HUDEP-2 (cell line): ENCODE measurements at regions not wholly inside any gene's neighbourhood (a gene's known extent, or its start where the extent isn't known, plus 50 kb on each side); places are given as distances from the start of the nearest gene placed in this dataset.
"Not testable (repeated sequence)": the region's sequence is repeated elsewhere in the genome, so short reads cannot be mapped to it uniquely, and the experiment has no call there.

ENCODE experiments used
- DNase-seq, 76 experiments: peaks; one replicate each; lab custom pipeline; 2025; ENCODE audit not compliant: unreplicated experiment in 76 of 76; lab: John Stamatoyannopoulos, UW

DNA sequence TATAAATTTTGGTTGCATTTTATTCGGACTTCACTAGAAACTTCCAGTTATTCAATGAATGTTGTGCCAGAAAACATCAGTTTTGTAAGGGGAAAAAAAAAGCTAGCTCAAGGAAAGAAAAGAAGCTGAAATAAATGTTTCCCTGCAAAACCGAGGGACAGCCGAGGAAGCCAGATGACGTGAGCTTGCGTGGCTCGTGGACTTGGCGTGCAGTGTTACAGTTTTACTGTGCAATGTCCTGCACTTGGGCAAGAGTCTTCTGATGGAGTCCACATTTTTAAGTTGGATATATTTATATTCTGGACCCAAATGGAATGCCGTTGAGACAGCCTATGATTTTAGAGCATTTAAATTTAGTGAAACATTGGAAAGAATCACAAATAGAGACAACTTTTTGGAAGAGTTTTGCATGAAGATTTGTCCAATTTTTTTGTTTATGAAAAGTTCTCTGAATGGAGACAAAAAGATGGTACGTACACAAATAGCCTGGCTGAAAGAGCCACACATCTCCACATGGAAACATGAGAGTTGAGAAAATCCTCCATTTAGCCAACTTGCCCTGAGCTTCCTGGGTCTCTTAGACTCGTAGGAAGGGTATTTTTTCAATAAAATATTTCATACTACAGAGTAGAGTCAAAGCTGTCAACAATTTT lies 210.5 kb downstream of the BANP start:
- not testable (repeated sequence) for DNase-seq

DNA sequence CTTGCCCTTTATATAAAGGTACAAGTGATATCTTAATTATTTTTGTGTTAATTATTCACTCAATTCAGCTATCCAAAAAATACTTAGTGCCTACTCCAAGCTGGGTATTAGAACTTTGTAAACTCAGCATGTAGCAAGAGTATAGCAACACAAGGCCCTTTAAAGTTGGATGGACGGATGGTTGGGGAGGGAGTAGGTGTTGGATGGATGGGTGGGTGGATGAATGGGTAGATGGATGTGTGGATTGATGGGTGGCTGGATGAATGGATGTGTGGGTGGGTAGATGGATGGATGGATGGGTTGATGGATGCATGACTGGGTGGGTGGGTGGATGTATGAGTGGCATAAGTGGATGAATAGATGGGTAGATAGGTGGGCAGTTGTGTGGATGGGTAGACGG lies 211.5 kb downstream of the BANP start:
- DNase-seq: not testable (repeated sequence)

DNA sequence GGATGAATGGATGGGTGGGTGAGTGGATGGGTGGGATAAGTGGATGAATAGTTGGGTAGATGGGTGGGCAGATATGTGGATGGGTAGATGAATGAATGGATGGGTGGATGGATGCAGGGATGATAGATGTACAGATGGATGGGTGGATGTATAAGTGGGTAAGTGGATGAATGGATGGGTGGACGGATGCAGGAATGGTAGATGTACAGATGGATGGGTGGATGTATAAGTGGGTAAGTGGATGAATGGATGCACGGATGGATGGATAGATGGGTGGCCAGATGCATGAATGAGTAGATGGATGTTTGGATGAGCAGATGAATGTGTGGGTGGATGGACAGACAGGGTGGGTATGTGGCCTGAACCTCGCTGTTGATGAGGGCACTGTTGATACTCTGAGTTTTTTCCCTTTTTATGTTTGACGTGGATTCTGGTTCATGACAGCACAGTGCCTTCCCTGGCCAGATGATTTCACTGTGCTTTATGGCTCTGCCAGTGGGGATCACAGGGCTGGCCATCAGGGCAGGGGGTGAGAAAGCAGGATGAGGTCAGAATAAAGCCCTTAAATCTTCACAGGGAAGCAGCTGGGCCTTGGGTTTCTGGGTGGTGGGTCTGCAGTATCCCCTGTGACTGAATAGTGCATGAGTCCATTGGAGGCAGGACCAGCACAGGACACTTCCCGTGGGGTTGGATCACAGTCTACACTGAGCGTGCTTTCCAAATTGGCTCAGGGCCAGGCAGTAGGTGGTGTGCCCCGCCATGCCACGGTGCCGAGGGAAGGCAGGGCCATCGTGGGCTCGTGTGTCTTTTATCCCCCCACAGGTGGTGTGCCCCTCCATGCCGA lies 213.2 kb downstream of the BANP start:
- DNase-seq: not testable (repeated sequence)

DNA sequence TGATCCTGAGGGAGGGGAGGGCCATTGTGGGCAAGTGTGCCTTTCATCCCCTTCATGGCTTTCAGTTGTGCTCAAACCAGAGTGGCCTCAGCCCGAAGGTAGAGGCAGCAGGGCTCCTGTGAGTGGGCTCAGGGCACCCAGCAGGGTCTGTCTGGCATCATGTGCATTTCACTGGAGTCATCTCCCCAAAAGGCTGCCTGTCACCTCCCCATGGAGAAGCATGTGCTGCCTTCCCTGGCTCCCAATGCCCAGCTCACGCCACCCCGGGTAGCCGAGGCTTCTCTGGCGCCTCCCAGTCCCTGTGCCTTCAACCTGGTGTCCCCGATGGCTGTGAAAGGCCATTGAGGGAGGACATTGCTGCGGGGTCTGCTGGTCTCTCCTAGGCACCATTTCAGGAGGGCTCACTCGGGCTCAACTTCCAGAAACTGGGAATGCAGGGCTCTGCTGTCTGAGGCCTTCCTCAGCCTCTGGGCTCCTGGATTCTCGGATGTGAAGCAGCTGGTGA lies 213.9 kb downstream of the BANP start:
- not testable (repeated sequence) for DNase-seq

DNA sequence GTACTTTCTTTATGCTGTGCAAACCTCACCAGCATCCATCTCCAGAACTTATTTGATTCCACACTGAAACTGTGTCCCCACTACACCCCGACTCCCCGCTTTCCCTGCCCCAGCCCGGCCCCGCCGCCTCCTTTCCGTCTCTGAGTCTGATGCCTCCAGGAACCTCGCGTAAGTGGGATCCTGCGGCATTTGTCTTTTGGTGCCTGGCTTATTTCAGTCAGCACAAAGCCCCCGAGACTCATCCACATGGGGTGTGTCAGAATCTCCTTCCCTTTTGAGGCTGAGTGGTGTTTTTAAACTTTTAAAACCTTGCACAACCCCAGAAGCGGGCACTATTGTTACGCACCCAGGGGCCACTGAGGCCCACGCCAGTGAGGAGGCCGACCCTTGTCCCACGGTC lies 214.4 kb downstream of the BANP start:
- DNase-seq: not testable (repeated sequence)

DNA sequence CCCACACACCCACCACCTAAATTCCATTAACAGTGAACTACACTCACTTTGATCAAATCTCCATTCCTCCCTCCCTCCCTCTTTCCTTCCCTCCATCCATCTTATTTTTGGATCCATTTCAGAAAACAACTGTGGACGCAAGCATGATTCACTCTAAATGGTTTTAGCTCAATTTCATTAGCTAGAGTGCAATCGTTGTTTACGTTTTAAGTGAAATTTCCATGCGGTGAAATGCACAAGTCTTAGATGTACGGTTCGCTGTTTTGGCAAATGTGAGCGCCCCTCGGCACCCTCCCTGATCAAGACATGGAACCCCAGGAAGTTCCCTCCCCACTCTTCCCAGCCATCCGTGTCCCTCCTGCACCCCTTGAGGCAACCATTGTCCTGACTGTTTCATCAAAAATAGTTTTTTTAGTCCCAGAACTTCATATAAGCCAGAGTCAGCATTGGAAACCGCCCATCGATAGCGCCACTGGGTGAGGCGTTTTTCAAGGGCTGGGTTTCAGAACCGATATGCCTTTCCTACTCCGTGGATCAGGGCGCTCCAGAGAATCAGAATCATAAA lies 215.1 kb downstream of the BANP start:
- not testable (repeated sequence) for DNase-seq

DNA sequence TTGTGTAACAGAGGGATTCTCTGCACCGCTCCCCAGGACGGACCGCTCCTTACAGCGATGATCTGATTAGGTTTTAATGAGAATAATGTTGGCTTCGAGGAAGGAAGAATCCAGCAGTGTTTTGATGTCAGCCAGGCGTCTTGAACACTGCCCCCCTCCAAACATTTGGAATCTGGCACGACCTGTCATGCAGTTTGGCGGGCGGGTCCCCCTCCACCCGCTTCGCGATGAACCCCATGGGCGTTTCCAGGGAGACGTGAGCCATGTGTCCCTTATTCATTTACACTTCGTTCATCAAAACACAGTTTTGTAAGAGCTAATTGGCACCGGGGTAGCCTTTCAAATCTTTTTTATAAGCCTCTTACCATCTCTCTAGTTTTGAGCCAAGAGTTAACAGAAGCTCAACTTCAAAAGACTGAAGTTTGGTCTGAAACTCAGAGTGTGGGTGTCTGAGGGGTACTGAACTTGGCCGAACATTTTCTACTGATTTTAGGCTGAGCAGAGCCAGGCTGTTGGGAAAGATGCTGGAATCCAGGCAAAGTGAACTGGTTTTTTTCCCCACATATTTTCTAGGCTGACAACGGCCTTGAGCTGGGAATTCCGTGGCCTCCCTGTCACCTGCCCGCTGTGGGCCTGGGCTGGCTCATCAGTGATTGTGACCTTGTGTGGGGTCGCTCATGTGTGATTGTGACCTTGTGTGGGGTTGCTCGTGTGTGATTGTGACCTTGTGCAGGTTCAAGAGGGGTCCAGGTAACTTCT lies 214.8 kb upstream of the ZNF469 start:
- not testable (repeated sequence) for DNase-seq

DNA sequence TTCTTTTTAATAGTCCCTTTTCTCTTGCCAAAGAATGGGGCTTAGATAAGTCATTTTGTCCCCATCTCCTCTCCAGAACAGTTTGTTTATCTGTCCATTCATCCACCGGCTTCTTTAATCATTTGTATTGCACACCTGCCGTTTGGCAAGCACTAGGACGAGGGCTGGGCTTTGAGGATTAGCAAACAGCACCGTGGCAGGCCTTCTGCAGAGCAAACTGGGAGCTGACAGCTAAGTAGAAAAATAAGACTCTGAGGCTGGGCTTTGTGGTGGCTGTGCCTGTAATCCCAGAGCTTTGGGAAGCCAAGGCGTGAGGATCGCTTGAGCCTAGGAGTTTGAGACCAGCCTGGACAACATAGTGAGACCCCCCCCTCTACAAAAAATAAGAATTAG lies 214.2 kb upstream of the ZNF469 start:
- not testable (repeated sequence) for DNase-seq

DNA sequence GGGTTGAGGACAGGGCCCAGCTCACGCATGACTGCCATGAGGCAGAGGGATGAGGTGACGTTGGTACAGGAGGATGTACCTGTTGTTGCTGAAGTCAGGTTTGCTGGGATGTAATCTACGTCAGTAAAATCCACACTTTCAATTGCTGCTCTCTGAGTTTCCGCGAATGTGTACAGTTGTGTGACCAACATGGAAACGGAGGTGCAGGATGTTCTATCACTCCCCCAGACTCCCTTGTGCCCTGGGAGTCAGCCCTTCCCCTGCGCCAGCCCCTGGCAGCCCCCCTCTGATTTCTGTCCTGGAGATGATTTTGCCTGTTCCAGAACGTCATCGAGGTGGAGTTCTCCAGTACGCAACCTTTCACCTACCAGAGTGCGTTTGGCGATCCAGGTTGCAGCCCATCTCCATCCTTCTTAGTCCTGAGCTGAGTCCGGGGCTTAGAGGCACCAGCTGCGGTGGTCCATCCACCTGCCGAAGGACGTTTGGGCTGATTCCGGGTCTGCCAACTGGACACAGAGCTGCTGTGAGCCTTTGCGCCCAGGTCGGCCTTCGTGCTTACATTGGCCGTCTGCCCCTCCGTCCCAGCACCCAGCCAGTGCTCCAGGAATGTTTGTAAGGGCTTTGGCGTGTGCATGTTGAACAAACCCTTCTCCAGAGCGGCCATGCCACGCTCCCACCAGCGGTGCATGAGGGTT lies 213.5 kb upstream of the ZNF469 start:
- DNase-seq: not testable (repeated sequence)

DNA sequence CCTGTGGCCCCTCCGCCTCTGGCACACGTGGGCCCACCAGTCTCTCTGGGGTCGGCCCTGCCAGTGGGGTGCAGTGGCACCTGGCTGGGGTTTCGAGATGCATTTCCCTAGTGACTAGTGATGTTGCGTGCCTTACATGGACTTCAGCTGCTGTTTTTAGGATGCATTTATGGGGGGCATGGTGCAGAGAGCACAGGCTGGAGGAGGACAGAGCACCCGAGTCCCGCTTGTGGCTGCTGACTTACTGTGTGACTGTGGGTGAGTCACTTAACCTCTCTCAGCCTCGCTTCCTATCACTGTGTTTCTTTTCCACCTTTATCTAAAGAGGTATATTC lies 213.0 kb upstream of the ZNF469 start:
- DNase-seq: not testable (repeated sequence)

DNA sequence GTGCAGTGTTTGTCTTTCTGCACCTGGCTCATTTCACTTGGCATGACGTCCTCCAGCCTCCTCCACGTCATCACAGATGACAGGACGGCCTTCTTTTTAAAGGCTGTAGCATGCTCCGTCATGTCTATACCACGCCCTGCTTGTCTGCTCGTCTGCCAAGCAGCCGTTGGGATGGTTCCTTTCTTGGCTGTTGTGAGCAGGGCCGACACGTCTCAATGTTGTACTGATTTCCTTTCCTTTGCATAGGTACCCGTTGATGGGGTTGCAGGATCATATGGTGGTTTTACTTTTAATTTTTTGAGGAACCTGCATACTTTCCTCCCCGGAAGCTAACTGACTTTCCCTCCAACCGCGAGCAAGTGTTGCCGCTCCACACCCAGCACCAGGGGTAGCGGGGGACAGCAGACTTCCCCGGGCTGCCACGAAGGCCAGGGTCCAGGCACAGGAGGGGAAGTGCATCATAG lies 212.2 kb upstream of the ZNF469 start:
- no peak for DNase-seq

DNA sequence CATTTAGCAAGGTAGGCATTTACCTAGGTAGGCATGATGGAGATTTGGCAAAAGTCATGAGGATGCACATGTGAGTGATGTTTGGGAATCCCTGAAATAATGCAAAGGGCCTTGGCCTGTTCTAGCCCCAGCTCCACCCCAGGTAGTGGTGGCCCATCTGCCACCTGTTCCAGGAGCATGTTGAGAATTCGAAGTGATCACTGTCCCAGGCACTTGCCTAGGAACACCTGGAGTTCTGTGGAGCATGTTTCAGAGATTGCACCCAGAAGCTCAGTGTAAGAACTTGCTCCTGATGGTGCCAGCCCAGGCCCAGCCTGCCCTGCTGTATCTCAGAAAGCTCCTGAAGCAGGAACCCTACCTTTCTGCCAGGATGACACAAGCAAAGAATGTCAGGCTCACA lies 211.6 kb upstream of the ZNF469 start:
- not testable (repeated sequence) for DNase-seq

DNA sequence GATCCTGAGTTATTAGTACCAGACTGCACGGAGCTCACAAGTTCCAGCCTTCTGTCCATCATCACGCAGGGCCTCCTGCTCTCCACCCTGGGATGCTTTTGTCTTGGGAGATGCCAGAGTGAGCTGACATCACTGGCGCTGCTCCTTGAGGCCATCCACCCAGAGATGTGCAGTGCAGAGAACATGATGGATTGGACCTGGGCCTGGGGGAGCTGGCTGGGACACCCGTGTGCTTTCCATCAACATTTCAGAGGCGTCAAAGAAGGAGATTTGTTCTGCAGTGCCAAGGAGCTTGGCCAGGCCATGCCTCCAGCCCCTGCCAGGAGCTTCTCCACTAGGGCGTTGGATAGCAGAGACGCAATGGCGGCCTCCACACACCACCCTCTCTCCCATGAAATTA lies 206.6 kb upstream of the ZNF469 start:
- DNase-seq: not testable (repeated sequence)

DNA sequence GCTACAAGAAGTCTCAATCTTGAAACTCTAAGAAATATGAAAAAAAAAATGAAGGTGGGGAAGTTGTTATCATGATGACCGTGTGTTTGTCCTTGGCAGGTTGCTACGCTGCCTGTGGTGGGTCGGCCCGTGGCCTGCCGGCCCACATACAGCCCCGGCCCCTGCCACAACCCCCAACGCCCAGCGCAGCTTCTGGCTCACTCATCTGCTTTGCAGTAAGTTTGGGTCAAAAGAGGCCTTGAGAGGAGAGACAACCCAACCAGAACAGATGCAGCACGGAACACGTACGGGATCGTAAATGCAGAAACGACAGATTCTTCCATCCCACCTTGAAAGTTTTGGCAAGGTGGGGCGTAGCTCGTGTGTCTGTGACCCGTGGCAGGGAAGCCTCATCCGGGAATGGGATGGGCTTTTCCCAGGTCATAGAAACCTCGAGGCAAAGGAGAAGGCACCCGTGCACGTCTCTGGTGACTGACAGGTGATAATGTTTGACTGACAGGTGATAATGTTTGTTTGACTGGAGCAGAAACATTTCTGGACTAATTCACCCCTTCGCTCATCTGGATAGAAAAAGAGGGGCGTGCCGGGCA lies 206.1 kb upstream of the ZNF469 start:
- not testable (repeated sequence) for DNase-seq

DNA sequence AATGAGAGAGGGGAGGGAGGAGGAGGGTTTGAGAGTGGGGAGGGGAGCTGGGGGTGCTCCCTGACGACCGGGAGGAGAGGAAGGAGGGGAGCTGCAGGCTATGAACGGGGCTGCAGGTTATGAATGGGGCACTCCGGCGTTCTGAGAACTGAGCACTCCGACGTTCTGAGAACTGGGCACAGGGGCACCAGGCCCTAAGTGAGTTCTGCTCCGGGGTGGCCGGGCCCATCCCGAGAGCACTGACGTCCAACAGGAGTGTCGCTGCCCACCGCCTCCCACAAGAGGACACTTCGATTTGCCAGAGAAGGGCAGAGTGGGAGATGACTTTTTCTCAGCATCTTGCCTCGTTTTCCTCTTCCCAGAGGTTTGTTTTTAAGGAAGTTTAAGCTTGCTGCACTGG lies 204.5 kb upstream of the ZNF469 start:
- DNase-seq: not testable (repeated sequence)

DNA sequence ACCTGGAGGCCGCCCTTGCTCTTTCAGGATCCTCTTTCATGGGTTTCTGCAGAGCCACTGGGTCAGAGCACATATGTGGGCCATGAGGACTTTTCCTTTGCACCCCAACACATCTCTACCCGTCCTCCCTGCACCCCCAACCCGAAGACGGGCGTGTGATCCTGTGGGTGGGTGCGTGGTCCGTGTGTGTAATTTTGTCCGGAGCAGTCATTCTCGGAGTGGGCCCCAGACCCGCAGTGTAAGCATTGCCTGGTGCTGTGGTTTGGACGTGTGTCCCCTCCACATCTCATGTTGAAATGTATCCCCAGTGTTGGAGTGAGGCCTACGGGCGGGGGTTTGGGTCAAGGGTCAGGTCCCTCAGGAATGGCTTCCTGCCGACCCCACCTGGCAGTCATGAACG lies 203.9 kb upstream of the ZNF469 start:
- not testable (repeated sequence) for DNase-seq

DNA sequence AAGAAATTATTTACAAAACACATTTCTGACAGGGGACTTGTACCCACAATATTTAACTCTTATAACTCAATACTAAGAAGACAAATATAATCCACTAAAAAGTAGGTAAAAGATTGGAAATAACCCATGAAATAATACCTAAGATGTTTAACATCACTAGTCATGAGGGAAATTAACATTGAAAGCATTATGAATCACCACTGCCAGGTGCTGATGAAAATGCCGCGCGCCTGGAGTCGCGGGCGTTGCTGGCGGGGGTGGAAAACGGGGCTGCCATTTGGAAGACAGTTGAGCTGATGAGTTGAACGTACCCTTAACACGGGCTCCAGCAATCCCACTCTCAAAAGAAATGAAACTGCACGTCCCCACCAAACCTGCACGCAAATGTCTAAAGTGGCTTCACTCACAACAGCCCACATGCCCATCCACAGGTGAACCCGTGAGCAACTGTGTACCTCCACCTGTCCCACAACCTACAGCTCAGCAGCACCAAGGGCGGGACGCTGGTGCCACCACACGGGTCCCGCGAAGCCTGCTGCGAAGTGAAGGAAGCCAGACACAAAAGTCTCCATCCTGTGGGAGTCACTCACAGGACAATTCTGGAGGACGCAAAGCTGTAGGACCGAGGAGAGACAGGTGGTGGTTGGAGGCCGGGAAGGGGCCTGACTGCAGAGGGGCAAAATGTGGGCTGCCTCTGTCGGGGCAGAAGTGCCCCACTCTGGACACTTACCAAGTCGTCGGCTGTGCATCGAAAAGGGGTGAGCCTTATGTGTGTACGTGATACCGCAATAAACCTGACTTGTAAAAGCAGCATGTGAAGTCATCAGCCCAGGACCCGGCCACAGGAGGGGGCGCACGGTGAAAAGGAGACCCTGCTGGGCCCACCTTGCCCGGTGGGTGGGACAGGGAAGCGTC lies 199.5 kb upstream of the ZNF469 start:
- DNase-seq: not testable (repeated sequence)

DNA sequence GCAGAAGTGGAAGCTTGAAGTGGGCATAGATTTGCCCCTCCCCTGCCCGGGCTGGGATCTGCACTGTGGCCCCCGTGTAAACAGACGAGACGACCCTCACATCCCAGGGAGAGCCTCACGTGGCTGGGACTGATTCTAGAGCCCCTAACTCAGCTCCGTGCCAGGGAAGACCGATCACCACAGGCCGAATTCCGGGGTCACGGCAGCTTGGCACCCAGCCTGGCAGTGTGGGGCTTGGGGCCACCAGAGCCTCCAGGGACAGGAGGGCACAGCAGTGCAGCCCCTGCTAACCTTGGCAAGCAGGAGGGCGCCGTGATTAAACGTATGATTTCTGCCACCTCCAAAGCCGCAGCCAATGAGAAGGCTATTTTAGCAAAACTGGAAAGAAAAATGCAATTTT lies 198.7 kb upstream of the ZNF469 start:
- not testable (repeated sequence) for DNase-seq
